Peyer's patch (tissue), 4 donors: ENCODE measurements at regions not wholly inside any gene's neighbourhood (a gene's known extent, or its start where the extent isn't known, plus 50 kb on each side); places are given as distances from the start of the nearest gene placed in this dataset.

Experiments used
- DNase-seq, 3 donors: peaks; one replicate each; pipeline ENCODE4 v3.0.0-alpha.2; 2017 to 2019
- H3K27ac ChIP-seq, 4 donors: fragments of 200-600 bp; sonication (generic); one replicate each; pipeline ENCODE4 v1.5.1; 2016 to 2019
- H3K27me3 ChIP-seq, 2 donors: fragments of 200-600 bp; sonication (generic); one replicate each; pipeline ENCODE4 v1.5.1; 2019
- H3K36me3 ChIP-seq, 3 donors: fragments of 200-600 bp; sonication (generic); one replicate each; pipeline ENCODE4 v1.5.1; 2016 to 2019
- H3K4me1 ChIP-seq, 4 donors: fragments of 200-600 bp; sonication (generic); one replicate each; pipeline ENCODE4 v1.5.1; 2016 to 2019
- H3K4me3 ChIP-seq, 4 donors: fragments of 200-600 bp; sonication (generic); 1 replicate in 3 of 4; 2 replicates in 1 of 4; pipeline ENCODE4 v1.5.1; 2016 to 2019; ENCODE audit warnings: mild to moderate bottlenecking in 1 of 4
- H3K9me3 ChIP-seq, 4 donors: fragments of 200-600 bp; sonication (generic); one replicate each; pipeline ENCODE4 v1.5.1; 2016 to 2019; ENCODE audit warnings: mild to moderate bottlenecking in 1 of 4
- POLR2A ChIP-seq, 2 donors: fragments of 450-650 bp; IDR thresholded peaks; one replicate each; pipeline ENCODE4 v1.5.1; 2017; ENCODE audit warnings: antibody characterized with exemption in 2 of 2, mild to moderate bottlenecking in 2 of 2, moderate library complexity in 2 of 2
- TF ChIP-seq, protein P1 (sequence below), 6 experiments: fragments of 450-650 bp in 4 of 6; fragments of 200-600 bp in 2 of 6; sonication (generic) in 1 of 6; IDR thresholded peaks; one replicate each; pipeline ENCODE4 v1.5.1; 2017 to 2019; ENCODE audit warnings: antibody characterized with exemption in 6 of 6, mild to moderate bottlenecking in 3 of 6, moderate library complexity in 1 of 6

- Histone ChIP-seq H3K4me3 (no peak overlapping the region), H3K4me1 (no peaks in the 10 kb centered on the region), H3K27ac (no peak overlapping the region), H3K36me3 (no peaks in the 10 kb centered on the region), H3K9me3 (no peaks in the 10 kb centered on the region), H3K27me3 (no peaks in the 10 kb centered on the region)
- TF ChIP-seq POLR2A (IDR thresholded peaks at IDR 0.05), result no peak
- TF ChIP-seq, protein P1, sequence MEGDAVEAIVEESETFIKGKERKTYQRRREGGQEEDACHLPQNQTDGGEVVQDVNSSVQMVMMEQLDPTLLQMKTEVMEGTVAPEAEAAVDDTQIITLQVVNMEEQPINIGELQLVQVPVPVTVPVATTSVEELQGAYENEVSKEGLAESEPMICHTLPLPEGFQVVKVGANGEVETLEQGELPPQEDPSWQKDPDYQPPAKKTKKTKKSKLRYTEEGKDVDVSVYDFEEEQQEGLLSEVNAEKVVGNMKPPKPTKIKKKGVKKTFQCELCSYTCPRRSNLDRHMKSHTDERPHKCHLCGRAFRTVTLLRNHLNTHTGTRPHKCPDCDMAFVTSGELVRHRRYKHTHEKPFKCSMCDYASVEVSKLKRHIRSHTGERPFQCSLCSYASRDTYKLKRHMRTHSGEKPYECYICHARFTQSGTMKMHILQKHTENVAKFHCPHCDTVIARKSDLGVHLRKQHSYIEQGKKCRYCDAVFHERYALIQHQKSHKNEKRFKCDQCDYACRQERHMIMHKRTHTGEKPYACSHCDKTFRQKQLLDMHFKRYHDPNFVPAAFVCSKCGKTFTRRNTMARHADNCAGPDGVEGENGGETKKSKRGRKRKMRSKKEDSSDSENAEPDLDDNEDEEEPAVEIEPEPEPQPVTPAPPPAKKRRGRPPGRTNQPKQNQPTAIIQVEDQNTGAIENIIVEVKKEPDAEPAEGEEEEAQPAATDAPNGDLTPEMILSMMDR (IDR thresholded peaks at IDR 0.05), result no peak
- no peak for DNase-seq
Observed at GRCh38 chr11:38160433-38160832, 1562.4 kb upstream of the RAG2 start.

- DNase-seq, result no peak
- H3K4me1 ChIP-seq, result no peaks in the 10 kb centered on the region
Observed at GRCh38 chr11:38159038-38159437, 1561.0 kb upstream of the RAG2 start.

GRCh38 chr11:38156495-38157146 is 1558.6 kb upstream of the RAG2 start:
- no peaks in the 10 kb centered on the region for H3K4me1 ChIP-seq
- H3K9me3 ChIP-seq, result no peaks in the 10 kb centered on the region
- H3K4me3 ChIP-seq, result no peak overlapping the region
- H3K36me3 ChIP-seq, result no peaks in the 10 kb centered on the region
- H3K27ac ChIP-seq, result no peak overlapping the region
- TF ChIP-seq, protein P1 (IDR thresholded peaks at IDR 0.05), result no peak
- TF ChIP-seq POLR2A (IDR thresholded peaks at IDR 0.05), result no peak
- DNase-seq, result no peak
- no peaks in the 10 kb centered on the region for H3K27me3 ChIP-seq

More at GRCh38 chr11:38159038-38159437, 1561.0 kb upstream of the RAG2 start:
- TF ChIP-seq POLR2A (IDR thresholded peaks at IDR 0.05), result no peak
- TF ChIP-seq, protein P1 (IDR thresholded peaks at IDR 0.05), result no peak
- no peaks in the 10 kb centered on the region for H3K9me3 ChIP-seq
- no peak overlapping the region for H3K4me3 ChIP-seq
- no peaks in the 10 kb centered on the region for H3K36me3 ChIP-seq
- H3K27ac ChIP-seq, result no peak overlapping the region
- no peaks in the 10 kb centered on the region for H3K27me3 ChIP-seq

GRCh38 chr11:38155856-38156255 is 1557.8 kb upstream of the RAG2 start:
- no peak overlapping the region for H3K27ac ChIP-seq
- no peaks in the 10 kb centered on the region for H3K4me1 ChIP-seq
- no peak for DNase-seq
- H3K36me3 ChIP-seq, result no peaks in the 10 kb centered on the region
- H3K9me3 ChIP-seq, result no peaks in the 10 kb centered on the region
- no peak overlapping the region for H3K4me3 ChIP-seq
- H3K27me3 ChIP-seq, result no peaks in the 10 kb centered on the region
- no peak for TF ChIP-seq POLR2A (IDR thresholded peaks at IDR 0.05)
- TF ChIP-seq, protein P1 (IDR thresholded peaks at IDR 0.05), result no peak

DNA sequence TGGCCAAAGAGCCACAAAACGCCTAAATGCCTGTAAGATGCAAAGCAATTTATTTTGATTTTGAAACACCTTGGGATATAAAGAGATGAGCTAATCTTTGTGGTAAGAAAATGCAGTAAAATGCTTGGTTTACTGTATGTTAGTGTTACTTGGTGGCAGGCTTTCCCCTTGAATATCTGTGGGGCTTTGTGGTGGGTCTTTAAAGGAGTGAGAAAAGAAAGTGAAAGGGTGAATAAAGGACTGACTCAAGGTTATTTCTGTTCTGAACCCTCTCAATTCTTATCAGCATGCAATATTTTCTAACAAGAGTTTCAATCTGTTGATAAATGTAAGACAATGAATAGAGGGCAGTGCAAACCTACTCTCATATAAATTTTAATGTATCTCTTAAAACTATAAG is 1555.9 kb upstream of the RAG2 start:
- H3K4me3 ChIP-seq, result no peak overlapping the region
- no peak for DNase-seq
- TF ChIP-seq, protein P1 (IDR thresholded peaks at IDR 0.05), result no peak
- no peak for TF ChIP-seq POLR2A (IDR thresholded peaks at IDR 0.05)
- no peaks in the 10 kb centered on the region for H3K36me3 ChIP-seq
- H3K27me3 ChIP-seq, result no peaks in the 10 kb centered on the region
- H3K9me3 ChIP-seq, result no peaks in the 10 kb centered on the region
- H3K4me1 ChIP-seq, result no peaks in the 10 kb centered on the region
- H3K27ac ChIP-seq, result no peak overlapping the region

GRCh38 chr11:38143852-38144251 is 1545.8 kb upstream of the RAG2 start:
- TF ChIP-seq, protein P1 (IDR thresholded peaks at IDR 0.05), result no peak
- no peak for TF ChIP-seq POLR2A (IDR thresholded peaks at IDR 0.05)
- H3K27me3 ChIP-seq, result no peaks in the 10 kb centered on the region
- H3K9me3 ChIP-seq, result no peaks in the 10 kb centered on the region
- no peaks in the 10 kb centered on the region for H3K4me1 ChIP-seq
- no peak overlapping the region for H3K4me3 ChIP-seq
- DNase-seq, result no peak
- H3K36me3 ChIP-seq, result no peaks in the 10 kb centered on the region
- no peak overlapping the region for H3K27ac ChIP-seq
